Lower leg skin (tissue), 4 donors: ENCODE measurements at regions not wholly inside any gene's neighbourhood (a gene's known extent, or its start where the extent isn't known, plus 50 kb on each side); places are given as distances from the start of the nearest gene placed in this dataset.

Experiments
- DNase-seq, 2 donors: peaks; one replicate each; pipeline ENCODE4 v3.0.0-alpha.2; 2019; ENCODE audit warnings: low spot score in 2 of 2
- H3K4me3 ChIP-seq: fragments of 200-600 bp; sonication (generic); 2 replicates; pipeline ENCODE4 v1.5.1; 2017; ENCODE audit warnings: mild to moderate bottlenecking, low read depth; ENCODE audit not compliant: poor library complexity, severe bottlenecking
- CTCF ChIP-seq, 3 donors: fragments of 450-650 bp; IDR thresholded peaks; one replicate each; pipeline ENCODE4 v1.5.1; 2016; ENCODE audit warnings: antibody characterized with exemption in 3 of 3, mild to moderate bottlenecking in 3 of 3, moderate library complexity in 2 of 3
- POLR2A ChIP-seq, 2 donors: fragments of 450-650 bp; IDR thresholded peaks; one replicate each; pipeline ENCODE4 v1.6.1; 2016 to 2017; ENCODE audit warnings: antibody characterized with exemption in 2 of 2, mild to moderate bottlenecking in 1 of 2, moderate library complexity in 1 of 2
- whole genome bisulfite sequencing, 2 donors: methylation state at CpG; one replicate each; pipeline ENCODE4 v1.1.5; 2018; 5-methylcytosine and 5-hydroxymethylcytosine counted together
- intact Hi-C: fragments of 100-400 bp; cut with DNase I; formaldehyde crosslinking; loops from one replicate; pipeline ENCODE4 v1.15.0; 2023; ENCODE audit warnings: low total_unique reads

DNA sequence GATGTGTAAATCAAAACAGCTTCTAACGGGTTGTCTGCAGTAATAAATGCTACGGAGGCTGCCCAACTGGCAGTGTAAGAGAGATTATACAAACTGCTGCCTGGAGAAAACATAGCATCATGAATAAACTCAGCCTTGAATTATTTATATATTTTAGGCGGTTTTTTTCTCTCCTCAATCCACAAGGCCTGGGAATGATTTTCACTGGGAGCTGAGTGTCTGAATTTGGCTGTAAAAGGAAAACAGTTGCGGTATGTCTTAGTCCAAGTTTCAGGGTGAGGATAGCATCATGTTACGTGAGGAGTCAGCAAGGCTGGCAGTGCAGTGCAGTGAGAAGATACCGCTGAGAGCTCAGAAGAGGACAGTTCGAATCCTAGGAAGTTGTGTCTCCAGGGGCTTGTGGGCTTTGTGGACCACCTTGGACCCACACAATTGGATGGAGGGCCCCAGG, 291.5 kb upstream of the BOD1L1 start:
- DNase-seq: no peak
- WGBS, 2 donors: 53 to 54% methylated on average over 7 of the region's 7 CpGs
- no peak overlapping the region for H3K4me3 ChIP-seq
- intact Hi-C loops: no loop called here
- TF ChIP-seq POLR2A (IDR thresholded peaks at IDR 0.05): no peak
- TF ChIP-seq CTCF (IDR thresholded peaks at IDR 0.05): no peak

- WGBS, 2 donors: 70 to 75% methylated on average over 8 of the region's 8 CpGs
- intact Hi-C loops: no loop called here
- TF ChIP-seq CTCF (IDR thresholded peaks at IDR 0.05) (no peak), POLR2A (IDR thresholded peaks at IDR 0.05) (no peak)
- DNase-seq: no peak
- H3K4me3 ChIP-seq: no peak overlapping the region
These were observed 292.8 kb upstream of the BOD1L1 start for GRCh38 chr4:13920111-13920875.

DNA sequence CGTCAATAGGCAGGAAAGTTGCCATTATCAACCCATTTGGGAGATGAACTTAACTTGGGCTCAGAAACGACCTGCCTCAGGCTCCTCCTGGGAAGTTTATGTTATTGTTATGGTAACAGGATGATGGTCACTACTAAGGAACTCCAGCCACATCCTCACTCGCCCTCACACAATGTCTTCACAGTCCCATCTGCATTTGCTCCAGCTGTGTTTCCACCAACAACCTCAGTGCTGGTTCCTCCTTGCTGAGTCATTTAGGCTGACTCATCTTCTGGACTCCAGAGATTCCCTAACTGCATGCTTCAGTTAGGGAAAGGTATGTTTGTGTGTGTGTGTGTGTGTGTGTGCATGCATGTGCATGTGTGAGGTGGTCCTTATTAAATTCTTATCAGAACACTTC, 293.4 kb upstream of the BOD1L1 start:
- intact Hi-C loops: no loop called here
- TF ChIP-seq CTCF (IDR thresholded peaks at IDR 0.05) (no peak), POLR2A (IDR thresholded peaks at IDR 0.05) (no peak)
- no peak overlapping the region for H3K4me3 ChIP-seq
- WGBS, 2 donors: 30 to 32% methylated on average over 3 of the region's 3 CpGs
- peak in 1 of 2 donors; percentile 42 for DNase-seq

- H3K4me3 ChIP-seq: no peak overlapping the region
- 23 to 41% methylated on average over 1 of the region's 1 CpG for WGBS, 2 donors
- no peak for TF ChIP-seq CTCF (IDR thresholded peaks at IDR 0.05)
- TF ChIP-seq POLR2A (IDR thresholded peaks at IDR 0.05): no peak
- no peak for DNase-seq
- intact Hi-C loops: no loop called here
These were observed 294.3 kb upstream of the BOD1L1 start for GRCh38 chr4:13921805-13922204.

DNA sequence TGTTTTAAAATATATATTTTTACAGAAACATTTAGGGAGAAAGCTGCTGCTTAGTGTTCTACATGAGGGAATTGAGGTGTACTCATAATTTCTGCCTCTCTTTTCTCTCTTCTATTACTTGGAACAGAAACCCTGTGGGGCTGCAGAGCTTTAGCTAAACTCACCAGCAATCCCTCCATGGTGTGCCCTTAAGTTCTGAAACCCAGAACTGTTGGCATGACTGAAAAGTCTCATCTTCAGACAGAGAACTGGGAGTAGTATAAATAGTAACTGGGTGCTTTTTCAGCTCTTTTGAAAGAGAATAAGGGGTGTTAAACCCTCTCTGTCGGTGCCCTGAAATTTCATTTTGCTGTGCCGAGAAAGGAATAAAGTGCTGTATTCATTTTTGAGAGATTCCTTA, 294.9 kb upstream of the BOD1L1 start:
- WGBS, 2 donors: 83% methylated on average over 2 of the region's 2 CpGs
- no peak for DNase-seq
- H3K4me3 ChIP-seq: no peak overlapping the region
- TF ChIP-seq CTCF (IDR thresholded peaks at IDR 0.05) (no peak), POLR2A (IDR thresholded peaks at IDR 0.05) (no peak)
- intact Hi-C loops: no loop called here
